ENCODE measurements at regions not wholly inside any gene's neighbourhood (a gene's known extent, or its start where the extent isn't known, plus 50 kb on each side); places are given as distances from the start of the nearest gene placed in this dataset.
"Not testable (repeated sequence)": the region's sequence is repeated elsewhere in the genome, so short reads cannot be mapped to it uniquely, and the experiment has no call there.

DNA sequence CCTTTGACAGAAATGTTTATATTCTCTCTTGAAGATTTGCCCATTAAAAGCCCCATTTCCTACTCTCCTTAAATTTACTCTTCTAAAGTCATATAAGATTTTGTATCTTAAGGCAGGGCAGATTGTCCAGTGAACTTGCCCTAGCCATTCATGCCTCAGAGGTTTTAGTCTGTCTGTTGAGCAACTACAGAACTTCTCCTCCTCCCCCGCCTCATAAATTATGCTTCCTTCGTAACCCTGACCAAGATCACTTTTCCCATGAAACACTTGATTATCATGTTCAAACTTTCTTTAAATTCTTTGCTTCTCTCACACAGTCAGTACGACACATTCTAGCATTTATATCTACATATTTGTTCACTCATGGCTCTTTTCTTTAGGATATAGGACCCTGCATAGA, 621.3 kb downstream of the ANKRD7 start:
- Mint-ChIP-seq H3K36me3 (no peaks in the 10 kb centered on the region), H3K27ac (no peak overlapping the region), H3K4me1 (no peaks in the 10 kb centered on the region), H3K27me3 (no peaks in the 10 kb centered on the region), H3K4me3 (no peak overlapping the region), H3K9me3 (peaks cover 2 to 24% (median 3%) of the 10 kb centered on the region in 5 donors)
- Histone ChIP-seq H3K36me3 (ENCODE audit: insufficient read depth, low read length) (no peaks in the 10 kb centered on the region), H3K9me3 (ENCODE audit: low read length) (no peaks in the 10 kb centered on the region), H3K27me3 (ENCODE audit: insufficient read depth, low read length, poor library complexity, severe bottlenecking) (no peaks in the 10 kb centered on the region), H3K4me3 (ENCODE audit: low read length) (no peak overlapping the region), H3K27ac (ENCODE audit: low read depth, low read length) (no peak overlapping the region), H3K4me1 (ENCODE audit: insufficient read depth, low read length) (no peaks in the 10 kb centered on the region)
- POLR2A ChIA-PET, result no interaction called here
- no peak for DNase-seq
- CTCF ChIA-PET, result no interaction called here

DNA sequence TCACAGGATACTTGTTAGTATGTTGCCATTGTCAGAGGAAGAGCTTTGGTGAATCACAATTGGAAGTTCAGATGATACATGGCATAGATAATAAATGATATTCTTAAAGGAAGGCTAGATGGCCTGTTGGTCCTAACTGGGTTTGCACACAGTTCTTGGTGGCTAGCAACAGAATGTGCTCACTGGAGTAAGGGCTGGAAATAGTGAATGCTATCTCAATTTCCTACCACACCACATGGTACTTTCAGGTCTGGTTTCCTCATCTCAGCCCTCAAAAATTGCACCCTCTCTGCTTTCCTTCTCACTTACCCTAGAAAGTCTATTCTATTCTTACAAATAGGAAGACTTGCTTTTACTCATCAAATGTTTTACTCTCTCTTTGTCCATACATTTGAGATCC, 622.5 kb downstream of the ANKRD7 start:
- no peaks in the 10 kb centered on the region for H3K36me3 Mint-ChIP-seq
- no peaks in the 10 kb centered on the region for H3K36me3 ChIP-seq (ENCODE audit: insufficient read depth, low read length)
- no peak overlapping the region for H3K4me3 ChIP-seq (ENCODE audit: low read length)
- no peaks in the 10 kb centered on the region for H3K27me3 Mint-ChIP-seq
- no peaks in the 10 kb centered on the region for H3K27me3 ChIP-seq (ENCODE audit: insufficient read depth, low read length, poor library complexity, severe bottlenecking)
- DNase-seq, result no peak
- H3K4me1 ChIP-seq (ENCODE audit: insufficient read depth, low read length), result no peaks in the 10 kb centered on the region
- H3K27ac Mint-ChIP-seq, result no peak overlapping the region
- ChIA-PET POLR2A (no interaction called here), CTCF (no interaction called here)
- H3K4me3 Mint-ChIP-seq, result no peak overlapping the region
- no peaks in the 10 kb centered on the region for H3K9me3 ChIP-seq (ENCODE audit: low read length)
- no peak overlapping the region for H3K27ac ChIP-seq (ENCODE audit: low read depth, low read length)
- no peaks in the 10 kb centered on the region for H3K4me1 Mint-ChIP-seq
- peaks cover 2 to 24% (median 6%) of the 10 kb centered on the region in 5 donors for H3K9me3 Mint-ChIP-seq

DNA sequence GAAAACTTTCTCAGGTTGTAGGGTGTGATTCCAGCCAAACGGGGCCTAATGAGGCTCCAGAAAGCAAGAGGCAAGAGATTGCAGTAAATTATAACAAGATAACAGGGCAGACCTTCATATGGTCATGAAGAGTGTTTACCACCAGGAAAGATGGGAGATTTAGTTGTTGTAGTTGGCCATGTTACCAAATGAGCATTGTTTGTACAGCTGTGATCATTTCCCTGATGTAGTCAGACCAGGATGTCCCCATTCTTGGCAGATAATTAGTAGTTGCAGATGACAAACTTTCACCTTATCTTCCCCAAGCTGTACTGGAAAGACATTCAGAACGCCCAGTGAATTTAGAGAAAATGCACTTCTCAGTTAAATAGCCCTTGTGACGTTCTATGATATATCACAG, 630.8 kb downstream of the ANKRD7 start:
- H3K27ac ChIP-seq (ENCODE audit: low read depth, low read length), result no peak overlapping the region
- CTCF ChIA-PET, result no interaction called here
- no peaks in the 10 kb centered on the region for H3K4me1 ChIP-seq (ENCODE audit: insufficient read depth, low read length)
- no peaks in the 10 kb centered on the region for H3K27me3 ChIP-seq (ENCODE audit: insufficient read depth, low read length, poor library complexity, severe bottlenecking)
- H3K9me3 ChIP-seq (ENCODE audit: low read length), result no peaks in the 10 kb centered on the region
- Mint-ChIP-seq H3K27ac (no peak overlapping the region), H3K36me3 (peaks cover 0 to 1% (median 0%) of the 10 kb centered on the region in 3 donors), H3K9me3 (peaks cover 3 to 15% (median 8%) of the 10 kb centered on the region in 5 donors), H3K4me3 (no peak overlapping the region), H3K27me3 (no peaks in the 10 kb centered on the region), H3K4me1 (no peaks in the 10 kb centered on the region)
- no peak for DNase-seq
- H3K4me3 ChIP-seq (ENCODE audit: low read length), result no peak overlapping the region
- no peaks in the 10 kb centered on the region for H3K36me3 ChIP-seq (ENCODE audit: insufficient read depth, low read length)
- POLR2A ChIA-PET, result interaction anchor here (0.7 kb wide), 1 partner anchor 97 kb away, joined by 3 read pairs; no protein-coding TSS in a partner anchor

DNA sequence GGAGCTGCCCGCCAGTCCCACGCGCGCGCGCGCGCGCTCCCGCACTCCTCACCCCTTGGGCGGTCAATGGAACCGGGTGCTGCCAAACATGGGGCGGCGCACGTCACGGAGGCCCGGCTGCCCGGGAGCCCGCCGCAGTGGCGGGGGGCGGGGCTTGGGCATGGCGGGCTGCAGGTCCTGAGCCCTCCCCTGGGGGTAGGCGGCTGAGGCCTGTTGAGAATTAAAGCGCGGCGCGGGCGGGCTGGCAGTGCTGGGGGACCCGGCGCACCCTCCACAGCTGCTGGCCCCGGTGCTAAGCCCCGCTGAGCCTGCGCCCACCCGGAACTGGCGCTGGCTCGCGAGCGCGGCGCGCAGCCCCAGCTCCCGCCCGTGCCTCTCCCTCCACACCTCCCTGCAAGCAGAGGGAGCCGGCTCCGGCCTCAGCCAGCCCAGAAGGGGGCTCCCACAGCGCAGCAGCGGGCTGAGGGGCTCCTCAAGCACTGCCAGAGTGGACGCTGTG, 634.2 kb downstream of the ANKRD7 start:
- H3K9me3 Mint-ChIP-seq, result peaks cover 0 to 14% (median 4%) of the 10 kb centered on the region in 5 donors
- no peaks in the 10 kb centered on the region for H3K9me3 ChIP-seq (ENCODE audit: low read length)
- no peaks in the 10 kb centered on the region for H3K36me3 ChIP-seq (ENCODE audit: insufficient read depth, low read length)
- H3K4me3 Mint-ChIP-seq, result no peak overlapping the region
- no peak overlapping the region for H3K27ac Mint-ChIP-seq
- no peak overlapping the region for H3K4me3 ChIP-seq (ENCODE audit: low read length)
- H3K4me1 ChIP-seq (ENCODE audit: insufficient read depth, low read length), result no peaks in the 10 kb centered on the region
- no peaks in the 10 kb centered on the region for H3K4me1 Mint-ChIP-seq
- ChIA-PET CTCF (no interaction called here), POLR2A (no interaction called here)
- H3K27ac ChIP-seq (ENCODE audit: low read depth, low read length), result no peak overlapping the region
- no peaks in the 10 kb centered on the region for H3K27me3 ChIP-seq (ENCODE audit: insufficient read depth, low read length, poor library complexity, severe bottlenecking)
- DNase-seq, result no peak
- H3K27me3 Mint-ChIP-seq, result no peaks in the 10 kb centered on the region
- H3K36me3 Mint-ChIP-seq, result peaks cover 0 to 1% (median 0%) of the 10 kb centered on the region in 3 donors

DNA sequence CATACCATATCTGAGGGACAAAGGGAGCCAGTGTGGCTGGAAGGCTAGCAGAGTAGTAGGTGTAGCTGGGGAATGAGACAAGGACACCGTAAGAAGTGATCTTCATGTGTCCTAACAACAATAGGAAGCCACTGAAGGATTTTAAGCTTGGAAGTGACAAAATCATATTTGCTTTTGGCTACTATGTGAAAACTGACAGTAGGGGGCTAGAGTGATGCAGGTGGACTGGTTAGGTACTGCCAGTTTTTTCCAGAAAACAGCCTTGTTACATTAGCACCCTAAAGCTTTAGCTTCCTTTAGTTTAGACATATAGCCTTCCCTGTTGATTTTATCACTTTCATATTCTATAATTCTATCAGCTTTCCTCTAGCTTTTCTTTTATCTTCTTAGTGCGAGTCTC, 637.1 kb downstream of the ANKRD7 start:
- H3K36me3 ChIP-seq (ENCODE audit: insufficient read depth, low read length), result no peaks in the 10 kb centered on the region
- no peaks in the 10 kb centered on the region for H3K4me1 Mint-ChIP-seq
- no peaks in the 10 kb centered on the region for H3K9me3 ChIP-seq (ENCODE audit: low read length)
- H3K4me3 ChIP-seq (ENCODE audit: low read length), result no peak overlapping the region
- no peak overlapping the region for H3K4me3 Mint-ChIP-seq
- H3K4me1 ChIP-seq (ENCODE audit: insufficient read depth, low read length), result no peaks in the 10 kb centered on the region
- no peaks in the 10 kb centered on the region for H3K27me3 ChIP-seq (ENCODE audit: insufficient read depth, low read length, poor library complexity, severe bottlenecking)
- H3K9me3 Mint-ChIP-seq, result peaks cover 0 to 12% (median 3%) of the 10 kb centered on the region in 5 donors
- peaks cover 0 to 1% (median 0%) of the 10 kb centered on the region in 3 donors for H3K36me3 Mint-ChIP-seq
- H3K27me3 Mint-ChIP-seq, result no peaks in the 10 kb centered on the region
- H3K27ac ChIP-seq (ENCODE audit: low read depth, low read length), result no peak overlapping the region
- POLR2A ChIA-PET, result no interaction called here
- CTCF ChIA-PET, result no interaction called here
- no peak for DNase-seq
- H3K27ac Mint-ChIP-seq, result no peak overlapping the region

DNA sequence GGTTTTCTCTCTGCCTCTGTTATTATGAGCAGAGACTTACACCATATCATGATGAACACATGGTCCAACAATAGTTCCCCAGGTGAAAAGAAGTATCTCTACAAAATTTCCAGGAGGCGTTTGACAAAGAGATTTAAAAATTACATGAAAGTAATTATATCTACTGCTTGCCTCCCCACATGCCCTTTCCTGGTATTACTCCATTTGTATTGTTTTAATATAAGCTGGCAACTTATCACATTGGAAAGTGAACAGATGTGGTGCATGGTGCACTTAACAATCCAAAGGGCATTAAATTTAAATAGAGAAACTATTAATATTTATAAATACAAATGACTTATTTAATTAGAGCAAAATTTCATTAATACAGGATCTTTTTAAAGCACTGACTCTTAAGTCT, 638.2 kb downstream of the ANKRD7 start:
- Mint-ChIP-seq H3K4me3 (no peak overlapping the region), H3K4me1 (no peaks in the 10 kb centered on the region), H3K36me3 (no peaks in the 10 kb centered on the region), H3K9me3 (peaks cover 0 to 11% (median 6%) of the 10 kb centered on the region in 5 donors), H3K27me3 (no peaks in the 10 kb centered on the region), H3K27ac (no peak overlapping the region)
- no peak overlapping the region for H3K4me3 ChIP-seq (ENCODE audit: low read length)
- CTCF ChIA-PET, result no interaction called here
- H3K4me1 ChIP-seq (ENCODE audit: insufficient read depth, low read length), result no peaks in the 10 kb centered on the region
- POLR2A ChIA-PET, result no interaction called here
- no peaks in the 10 kb centered on the region for H3K36me3 ChIP-seq (ENCODE audit: insufficient read depth, low read length)
- no peak overlapping the region for H3K27ac ChIP-seq (ENCODE audit: low read depth, low read length)
- H3K9me3 ChIP-seq (ENCODE audit: low read length), result no peaks in the 10 kb centered on the region
- no peaks in the 10 kb centered on the region for H3K27me3 ChIP-seq (ENCODE audit: insufficient read depth, low read length, poor library complexity, severe bottlenecking)
- DNase-seq, result no peak

DNA sequence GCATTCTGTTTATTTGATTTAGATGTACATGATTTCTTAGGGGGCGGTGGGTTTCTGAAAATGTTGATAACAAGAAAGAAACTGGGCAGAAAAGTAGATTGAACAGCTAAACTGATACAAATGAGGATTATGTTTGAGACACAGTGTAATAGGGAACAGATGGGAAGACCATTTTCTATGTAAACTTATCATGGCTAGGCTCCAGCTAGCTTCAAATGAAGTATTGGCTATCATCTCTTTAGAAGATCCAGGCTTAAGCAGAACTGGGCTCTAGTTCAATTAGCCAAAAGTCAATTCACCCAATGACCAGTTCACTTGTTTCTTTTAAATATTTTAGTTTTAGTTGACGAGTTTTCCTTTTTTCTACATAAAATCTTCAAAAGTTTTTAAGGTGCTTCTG, 639.5 kb downstream of the ANKRD7 start:
- no peaks in the 10 kb centered on the region for H3K27me3 Mint-ChIP-seq

DNA sequence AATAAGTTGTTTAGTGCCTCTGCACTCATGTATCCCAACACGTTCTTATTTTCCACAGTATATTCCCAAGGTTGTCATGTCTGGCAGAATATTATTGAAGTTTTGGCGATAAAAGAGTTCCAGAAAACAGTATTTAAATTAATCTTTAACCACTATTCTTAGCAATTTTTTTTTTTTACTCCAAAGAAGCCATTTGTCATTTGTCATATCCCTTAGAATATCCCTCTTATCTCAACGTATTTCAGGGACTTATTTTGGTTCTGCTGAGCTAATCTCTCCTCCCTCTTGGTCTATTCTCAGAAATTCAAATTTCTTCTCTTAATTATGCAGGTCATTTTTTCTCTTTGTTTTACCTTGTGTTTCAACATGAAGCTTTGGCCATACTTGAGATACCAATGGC, 643.4 kb downstream of the ANKRD7 start:
- Mint-ChIP-seq H3K4me3 (no peak overlapping the region), H3K4me1 (no peaks in the 10 kb centered on the region), H3K9me3 (peaks cover 2 to 10% (median 4%) of the 10 kb centered on the region in 5 donors), H3K36me3 (no peaks in the 10 kb centered on the region), H3K27me3 (no peaks in the 10 kb centered on the region), H3K27ac (no peak overlapping the region)
- Histone ChIP-seq H3K27ac (ENCODE audit: low read depth, low read length) (no peak overlapping the region), H3K4me1 (ENCODE audit: insufficient read depth, low read length) (no peaks in the 10 kb centered on the region), H3K27me3 (ENCODE audit: insufficient read depth, low read length, poor library complexity, severe bottlenecking) (no peaks in the 10 kb centered on the region), H3K9me3 (ENCODE audit: low read length) (no peaks in the 10 kb centered on the region), H3K36me3 (ENCODE audit: insufficient read depth, low read length) (no peaks in the 10 kb centered on the region), H3K4me3 (ENCODE audit: low read length) (no peak overlapping the region)
- CTCF ChIA-PET, result no interaction called here
- POLR2A ChIA-PET, result no interaction called here
- no peak for DNase-seq

More for the DNA sequence above, 639.5 kb downstream of the ANKRD7 start:
- no peaks in the 10 kb centered on the region for H3K4me1 Mint-ChIP-seq
- ChIA-PET POLR2A (no interaction called here), CTCF (no interaction called here)
- H3K9me3 Mint-ChIP-seq, result peaks cover 0 to 11% (median 6%) of the 10 kb centered on the region in 5 donors
- no peaks in the 10 kb centered on the region for H3K36me3 ChIP-seq (ENCODE audit: insufficient read depth, low read length)
- H3K27ac Mint-ChIP-seq, result no peak overlapping the region
- no peak overlapping the region for H3K4me3 ChIP-seq (ENCODE audit: low read length)
- H3K4me1 ChIP-seq (ENCODE audit: insufficient read depth, low read length), result no peaks in the 10 kb centered on the region
- no peaks in the 10 kb centered on the region for H3K36me3 Mint-ChIP-seq
- H3K27ac ChIP-seq (ENCODE audit: low read depth, low read length), result no peak overlapping the region
- H3K27me3 ChIP-seq (ENCODE audit: insufficient read depth, low read length, poor library complexity, severe bottlenecking), result no peaks in the 10 kb centered on the region
- H3K9me3 ChIP-seq (ENCODE audit: low read length), result no peaks in the 10 kb centered on the region
- no peak overlapping the region for H3K4me3 Mint-ChIP-seq
- no peak for DNase-seq

DNA sequence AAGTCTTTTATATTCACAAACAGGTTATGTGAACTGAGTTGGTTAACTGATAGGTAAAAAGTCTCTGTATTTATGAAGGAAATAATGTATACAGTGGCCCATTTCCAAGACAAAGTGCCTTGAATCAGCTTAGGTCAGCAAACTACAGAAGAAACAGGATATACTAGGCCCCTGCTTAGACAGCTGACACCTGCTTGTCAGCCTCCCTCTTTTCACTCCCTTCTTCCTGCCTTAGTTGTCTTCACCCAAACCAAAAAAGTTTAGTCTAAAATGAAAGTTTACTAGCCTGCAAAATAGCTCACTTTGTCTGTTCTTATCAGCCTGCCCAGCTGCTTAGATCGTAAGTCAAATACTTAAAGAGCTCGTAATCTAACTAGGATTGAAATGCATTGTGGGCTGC, 644.6 kb downstream of the ANKRD7 start:
- H3K27ac ChIP-seq (ENCODE audit: low read depth, low read length); CTCF ChIA-PET; H3K27me3 ChIP-seq (ENCODE audit: insufficient read depth, low read length, poor library complexity, severe bottlenecking): not testable (repeated sequence)

More for the DNA sequence above, 644.6 kb downstream of the ANKRD7 start:
- H3K4me3 ChIP-seq (ENCODE audit: low read length); H3K27ac Mint-ChIP-seq; H3K9me3 ChIP-seq (ENCODE audit: low read length); H3K4me3 Mint-ChIP-seq; H3K27me3 Mint-ChIP-seq; H3K36me3 Mint-ChIP-seq; DNase-seq; POLR2A ChIA-PET; H3K4me1 ChIP-seq (ENCODE audit: insufficient read depth, low read length); H3K4me1 Mint-ChIP-seq; H3K36me3 ChIP-seq (ENCODE audit: insufficient read depth, low read length): not testable (repeated sequence)
- peaks cover 4 to 10% (median 4%) of the 10 kb centered on the region in 5 donors for H3K9me3 Mint-ChIP-seq

Measured in CD8-positive, alpha-beta memory T cell (primary cell).